HT-29 (cell line): ENCODE measurements at regions not wholly inside any gene's neighbourhood (a gene's known extent, or its start where the extent isn't known, plus 50 kb on each side); places are given as distances from the start of the nearest gene placed in this dataset.

Experiments used
- DNase-seq: peaks from one replicate; pipeline ENCODE4 v3.0.0-alpha.2; 2015; ENCODE audit warnings: low spot score

- DNase-seq, result no peak
Observed at GRCh38 chr4:38590046-38590445, 74.0 kb upstream of the KLF3 start.

GRCh38 chr4:38591617-38592337 lies 72.2 kb upstream of the KLF3 start:
- no peak for DNase-seq

- DNase-seq, result no peak
Observed at GRCh38 chr4:38598489-38598888, 65.5 kb upstream of the KLF3 start.

- peak; percentile 39 for DNase-seq
Observed at GRCh38 chr4:38600575-38600974, 63.4 kb upstream of the KLF3 start.

- DNase-seq, result peak; percentile 67
Observed at GRCh38 chr4:38601244-38601915, 62.6 kb upstream of the KLF3 start.

GRCh38 chr4:38601916-38602291 lies 62.1 kb upstream of the KLF3 start:
- no peak for DNase-seq

- no peak for DNase-seq
Observed at GRCh38 chr4:38603652-38604051, 60.3 kb upstream of the KLF3 start.

- no peak for DNase-seq
Observed at GRCh38 chr4:38605181-38605752, 58.7 kb upstream of the KLF3 start.

- no peak for DNase-seq
Observed at GRCh38 chr4:38605753-38606586, 58.0 kb upstream of the KLF3 start.

GRCh38 chr4:38606587-38606905 lies 57.5 kb upstream of the KLF3 start:
- no peak for DNase-seq

- DNase-seq, result peak; percentile 69
Observed at GRCh38 chr4:38609614-38610013, 54.4 kb upstream of the KLF3 start.

GRCh38 chr4:38610521-38610920 lies 53.5 kb upstream of the KLF3 start:
- no peak for DNase-seq

GRCh38 chr4:38610966-38611431 lies 53.0 kb upstream of the KLF3 start:
- peak; percentile 62 for DNase-seq

GRCh38 chr4:38611676-38612075 lies 52.3 kb upstream of the KLF3 start:
- DNase-seq, result no peak

GRCh38 chr4:38612646-38613414 lies 51.2 kb upstream of the KLF3 start:
- DNase-seq, result peak; percentile 77
